SK-N-SH treated with all-trans-retinoic acid at 6 μM for 48 hours (cell line): ENCODE measurements at regions not wholly inside any gene's neighbourhood (a gene's known extent, or its start where the extent isn't known, plus 50 kb on each side); places are given as distances from the start of the nearest gene placed in this dataset.

Experiments
- ATAC-seq: fragments of 200-7000 bp; cut with Tn5 transposase; 3 replicates; pipeline ENCODE4 v1.9.1; 2020; ENCODE audit warnings: mild to moderate bottlenecking, moderate library complexity
- ARNTL ChIP-seq: fragments of 450-650 bp; formaldehyde crosslinking; IDR thresholded peaks from 2 replicates; pipeline ENCODE4 v1.5.0; 2020; ENCODE audit warnings: low read depth, mild to moderate bottlenecking, moderate library complexity, borderline replicate concordance
- CREB5 ChIP-seq: fragments of 250-450 bp; sonication (Bioruptor Pico); IDR thresholded peaks from 2 replicates; pipeline ENCODE4 v1.5.1; 2020; ENCODE audit warnings: low read depth, mild to moderate bottlenecking, moderate library complexity
- CSDC2 ChIP-seq: fragments of 250-450 bp; sonication (Bioruptor Pico); IDR thresholded peaks from 2 replicates; pipeline ENCODE4 v1.5.0; 2020; ENCODE audit warnings: mild to moderate bottlenecking, moderate library complexity
- CSRNP3 ChIP-seq: fragments of 250-450 bp; sonication (Bioruptor Pico); IDR thresholded peaks from 2 replicates; pipeline ENCODE4 v1.5.1; 2021; ENCODE audit warnings: mild to moderate bottlenecking, moderate library complexity
- ESRRG ChIP-seq: fragments of 250-450 bp; sonication (Bioruptor Pico); IDR thresholded peaks from 2 replicates; pipeline ENCODE4 v1.6.1; 2021; ENCODE audit warnings: mild to moderate bottlenecking
- GLIS3 ChIP-seq: fragments of 250-450 bp; sonication (Bioruptor Pico); IDR thresholded peaks from 2 replicates; pipeline ENCODE4 v1.5.0; 2020; ENCODE audit warnings: mild to moderate bottlenecking, moderate library complexity
- ISL1 ChIP-seq: fragments of 250-450 bp; sonication (Bioruptor Pico); IDR thresholded peaks from 2 replicates; pipeline ENCODE4 v2.1.2; 2022; ENCODE audit warnings: mild to moderate bottlenecking, moderate library complexity
- OSR1 ChIP-seq: fragments of 250-450 bp; sonication (Bioruptor Pico); IDR thresholded peaks from 2 replicates; pipeline ENCODE4 v1.8.0; 2022; ENCODE audit warnings: moderate library complexity, mild to moderate bottlenecking, inconsistent platforms
- PATZ1 ChIP-seq: fragments of 250-450 bp; sonication (Bioruptor Pico); IDR thresholded peaks from 2 replicates; pipeline ENCODE4 v1.8.0; 2020; ENCODE audit warnings: mild to moderate bottlenecking, moderate library complexity, borderline replicate concordance
- POU6F1 ChIP-seq: fragments of 250-450 bp; sonication (Bioruptor Pico); IDR thresholded peaks from 2 replicates; pipeline ENCODE4 v1.8.0; 2021; ENCODE audit warnings: low read depth, mild to moderate bottlenecking, moderate library complexity, borderline replicate concordance
- PPARA ChIP-seq: fragments of 250-450 bp; sonication (Bioruptor Pico); IDR thresholded peaks from 2 replicates; pipeline ENCODE4 v1.5.0; 2020; ENCODE audit warnings: mild to moderate bottlenecking, borderline replicate concordance
- SNAI2 ChIP-seq: fragments of 250-450 bp; sonication (Bioruptor Pico); IDR thresholded peaks from 2 replicates; pipeline ENCODE4 v1.5.0; 2020; ENCODE audit warnings: mild to moderate bottlenecking, moderate library complexity
- TCF4 ChIP-seq: fragments of 250-450 bp; sonication (Bioruptor Pico); IDR thresholded peaks from 2 replicates; pipeline ENCODE4 v1.8.0; 2021; ENCODE audit warnings: mild to moderate bottlenecking, moderate library complexity, borderline replicate concordance
- ZC3H10 ChIP-seq: fragments of 250-450 bp; sonication (Bioruptor Pico); IDR thresholded peaks from 2 replicates; pipeline ENCODE4 v1.5.1; 2021; ENCODE audit warnings: mild to moderate bottlenecking, moderate library complexity
- ZFP3 ChIP-seq: fragments of 250-450 bp; sonication (Bioruptor Pico); IDR thresholded peaks from 2 replicates; pipeline ENCODE4 v1.5.0; 2020; ENCODE audit warnings: mild to moderate bottlenecking, moderate library complexity
- ZFP30 ChIP-seq: fragments of 450-650 bp; formaldehyde crosslinking; IDR thresholded peaks from 2 replicates; pipeline ENCODE4 v1.5.0; 2022; ENCODE audit warnings: mild to moderate bottlenecking, moderate library complexity
- ZNF565 ChIP-seq: fragments of 450-650 bp; formaldehyde crosslinking; conservative IDR thresholded peaks from 2 replicates; pipeline ENCODE4 v1.5.0; 2020; ENCODE audit warnings: low read depth, mild to moderate bottlenecking, moderate library complexity
- ZNF70 ChIP-seq: fragments of 450-650 bp; formaldehyde crosslinking; IDR thresholded peaks from 2 replicates; pipeline ENCODE4 v1.5.0; 2020; ENCODE audit warnings: mild to moderate bottlenecking, moderate library complexity
- ZNF8 ChIP-seq: fragments of 450-650 bp; formaldehyde crosslinking; IDR thresholded peaks from 2 replicates; pipeline ENCODE4 v1.5.0; 2020; ENCODE audit warnings: mild to moderate bottlenecking, moderate library complexity

GRCh38 chr15:62637950-62638619 lies 404.5 kb upstream of the TPM1 start (continued):
- TF ChIP-seq ZFP30 (no peak), ZNF70 (CRISPR knock-in tag) (no peak), PPARA (CRISPR knock-in tag) (no peak), GLIS3 (CRISPR knock-in tag) (no peak), ZC3H10 (CRISPR knock-in tag) (no peak), ZNF8 (CRISPR knock-in tag) (no peak)

GRCh38 chr15:62639432-62639831 lies 403.1 kb upstream of the TPM1 start:
- ATAC-seq: no peak
- TF ChIP-seq PATZ1 (CRISPR knock-in tag) (no peak), ZNF70 (CRISPR knock-in tag) (no peak), ZNF565 (CRISPR knock-in tag) (no peak), ARNTL (CRISPR knock-in tag) (no peak), TCF4 (CRISPR knock-in tag) (no peak), SNAI2 (CRISPR knock-in tag) (no peak)

GRCh38 chr15:62639906-62640605 lies 402.5 kb upstream of the TPM1 start:
- no peak for ATAC-seq
- TF ChIP-seq CREB5 (CRISPR knock-in tag) (no peak), ESRRG (CRISPR knock-in tag) (no peak), PATZ1 (CRISPR knock-in tag) (no peak), ZNF70 (CRISPR knock-in tag) (no peak), ISL1 (CRISPR knock-in tag) (no peak), ARNTL (CRISPR knock-in tag) (no peak), ZFP30 (no peak)

GRCh38 chr15:62641825-62642224 lies 400.7 kb upstream of the TPM1 start:
- no peak for ATAC-seq
- no peak for TF ChIP-seq ESRRG (CRISPR knock-in tag)
- TF ChIP-seq PPARA (CRISPR knock-in tag): no peak
- TF ChIP-seq TCF4 (CRISPR knock-in tag): no peak
- TF ChIP-seq OSR1: no peak
- TF ChIP-seq PATZ1 (CRISPR knock-in tag): no peak

- ATAC-seq: no peak
- TF ChIP-seq CSDC2 (CRISPR knock-in tag) (no peak), POU6F1 (CRISPR knock-in tag) (no peak), ZNF8 (CRISPR knock-in tag) (no peak), PPARA (CRISPR knock-in tag) (no peak), ZFP3 (no peak), CSRNP3 (CRISPR knock-in tag) (no peak), ZNF565 (CRISPR knock-in tag) (no peak), ESRRG (CRISPR knock-in tag) (no peak), ZNF70 (CRISPR knock-in tag) (no peak), CREB5 (CRISPR knock-in tag) (no peak), TCF4 (CRISPR knock-in tag) (no peak), SNAI2 (CRISPR knock-in tag) (no peak)
These were observed 399.0 kb upstream of the TPM1 start for GRCh38 chr15:62643572-62643971.
